A549 (cell line): ENCODE measurements at regions not wholly inside any gene's neighbourhood (a gene's known extent, or its start where the extent isn't known, plus 50 kb on each side); places are given as distances from the start of the nearest gene placed in this dataset.

Source experiments
- ATAC-seq, 2 experiments: fragments of 200-7000 bp in 1 of 2; fragments of >200 bp in 1 of 2; cut with Nextera tagmentation in 1 of 2; cut with Tn5 transposase in 1 of 2; 3 replicates each; pipeline versions ENCODE4 v1.8.0 to v1.9.1; 2018 to 2020; ENCODE audit warnings: mild to moderate bottlenecking in 1 of 2, moderate library complexity in 1 of 2
- CTCF ChIA-PET: fragments of 300-600 bp; sonication (Branson Sonifier 250); formaldehyde crosslinking; extraction: SDS; loops from one replicate; lab custom pipeline; 2021; ENCODE audit warnings: antibody characterized with exemption, inconsistent platforms; lab: Yijun Ruan, JAX
- POLR2A ChIA-PET: fragments of 350-600 bp; formaldehyde crosslinking; extraction: SDS; loops from one replicate; lab custom pipeline; 2021; ENCODE audit warnings: antibody characterized with exemption, inconsistent platforms; lab: Yijun Ruan, JAX
- DNase-seq, 2 experiments: peaks; one replicate each; pipeline versions ENCODE4 v3.0.0 to v3.0.0-alpha.2; 2011 to 2016; ENCODE audit warnings: low read depth in 1 of 2, low spot score in 1 of 2
- FAIRE-seq: peaks from 2 replicates; lab custom pipeline; 2011; peaks lifted over from hg19 to GRCh38; lab: Jason Lieb, UNC
- H3K27ac ChIP-seq, 2 experiments: fragments of >200 bp; sonication (Bioruptor Twin); formaldehyde crosslinking; 3 replicates each; pipeline ENCODE4 v1.5.1; 2016 to 2017
- H3K4me1 ChIP-seq: fragments of >200 bp; sonication (Bioruptor Twin); formaldehyde crosslinking; 3 replicates; pipeline ENCODE4 v1.6.1; 2016
- H3K4me2 ChIP-seq: fragments of >200 bp; sonication (Bioruptor Twin); formaldehyde crosslinking; 3 replicates; pipeline ENCODE4 v1.6.1; 2016
- H3K4me3 ChIP-seq: fragments of >200 bp; sonication (Bioruptor Twin); formaldehyde crosslinking; 3 replicates; pipeline ENCODE4 v1.5.1; 2016
- H3K9me3 ChIP-seq: fragments of >200 bp; sonication (Bioruptor Twin); formaldehyde crosslinking; 3 replicates; pipeline ENCODE4 v1.6.1; 2016
- CBX2 ChIP-seq: fragments of 200-600 bp; sonication (generic); IDR thresholded peaks from 2 replicates; pipeline ENCODE4 v1.6.1; 2016; ENCODE audit warnings: low read depth, mild to moderate bottlenecking, borderline replicate concordance
- CBX8 ChIP-seq: fragments of 200-600 bp; sonication (generic); IDR thresholded peaks from 2 replicates; pipeline ENCODE4 v1.6.1; 2016
- CHD2 ChIP-seq: fragments of 150-350 bp; IDR thresholded peaks from 2 replicates; pipeline ENCODE4 v1.6.1; 2014; ENCODE audit warnings: low read length; ENCODE audit not compliant: partially characterized antibody
- CHD4 ChIP-seq: fragments of 200-600 bp; sonication (generic); IDR thresholded peaks from 2 replicates; pipeline ENCODE4 v1.6.1; 2016; ENCODE audit warnings: antibody characterized with exemption, mild to moderate bottlenecking, borderline replicate concordance
- FOSB ChIP-seq: fragments of 250-450 bp; sonication (Bioruptor Pico); IDR thresholded peaks from 2 replicates; pipeline ENCODE4 v1.5.0; 2020; ENCODE audit warnings: mild to moderate bottlenecking, moderate library complexity
- FOSL2 ChIP-seq, 2 experiments: fragments of 450-650 bp in 1 of 2; fragments of >200 bp in 1 of 2; sonication (Bioruptor Twin) in 1 of 2; formaldehyde crosslinking; IDR thresholded peaks; 2 replicates each; pipeline versions ENCODE4 v1.5.0 to v1.6.1; 2016 to 2020; ENCODE audit warnings: mild to moderate bottlenecking in 1 of 2, moderate library complexity in 1 of 2
- GATA3 ChIP-seq: IDR thresholded peaks from 2 replicates; pipeline ENCODE4 v1.6.1; 2012; ENCODE audit warnings: borderline replicate concordance
- HDAC2 ChIP-seq: fragments of 200-600 bp; sonication (generic); IDR thresholded peaks from 2 replicates; pipeline ENCODE4 v1.6.1; 2016
- HEYL ChIP-seq: fragments of 250-450 bp; sonication (Bioruptor Pico); IDR thresholded peaks from 2 replicates; pipeline ENCODE4 v1.8.0; 2021; ENCODE audit warnings: mild to moderate bottlenecking, moderate library complexity
- HOXA7 ChIP-seq: fragments of 250-450 bp; sonication (Bioruptor Pico); IDR thresholded peaks from 2 replicates; pipeline ENCODE4 v1.5.0; 2020; ENCODE audit warnings: mild to moderate bottlenecking, moderate library complexity
- JUNB ChIP-seq: fragments of >200 bp; sonication (Bioruptor Twin); formaldehyde crosslinking; IDR thresholded peaks from 2 replicates; pipeline ENCODE4 v1.6.1; 2016
- KDM5A ChIP-seq: fragments of 200-600 bp; sonication (generic); IDR thresholded peaks from 2 replicates; pipeline ENCODE4 v1.6.1; 2016; ENCODE audit warnings: antibody characterized with exemption, mild to moderate bottlenecking
- MAZ ChIP-seq: fragments of 150-350 bp; IDR thresholded peaks from 2 replicates; pipeline ENCODE4 v1.6.1; 2014; ENCODE audit warnings: antibody characterized with exemption, low read depth, low read length, borderline replicate concordance
- NR3C1 ChIP-seq: fragments of >200 bp; sonication (Bioruptor Twin); formaldehyde crosslinking; IDR thresholded peaks from 3 replicates; pipeline ENCODE4 v1.6.1; 2017
- POLR2A ChIP-seq: IDR thresholded peaks from 2 replicates; pipeline ENCODE4 v1.6.1; 2012; ENCODE audit warnings: mild to moderate bottlenecking, low read length
- RNF2 ChIP-seq: fragments of 200-600 bp; sonication (generic); IDR thresholded peaks from 2 replicates; pipeline ENCODE4 v1.6.1; 2016; ENCODE audit warnings: low read depth, mild to moderate bottlenecking, antibody characterized with exemption, moderate library complexity, borderline replicate concordance
- SMC3 ChIP-seq: fragments of >200 bp; sonication (Bioruptor Twin); formaldehyde crosslinking; IDR thresholded peaks from 3 replicates; pipeline ENCODE4 v1.6.1; 2018; ENCODE audit warnings: inconsistent platforms
- USF2 ChIP-seq: fragments of 450-650 bp; IDR thresholded peaks from 2 replicates; pipeline ENCODE4 v1.6.1; 2014; ENCODE audit warnings: antibody characterized with exemption
- ZNF302 ChIP-seq: fragments of 250-450 bp; sonication (Bioruptor Pico); IDR thresholded peaks from 2 replicates; pipeline ENCODE4 v1.9.0; 2021; ENCODE audit warnings: inconsistent platforms, mild to moderate bottlenecking, moderate library complexity
- WGBS: methylation state at CpG from one replicate; pipeline ENCODE4 v1.1.6; 2017; ENCODE audit errors: missing lambda C conversion rate; 5-methylcytosine and 5-hydroxymethylcytosine counted together
- TF ChIP-seq, protein P1 (sequence below): IDR thresholded peaks from 2 replicates; pipeline ENCODE4 v1.6.1; 2012
- TF ChIP-seq, protein P2 (sequence below): fragments of 200-600 bp; sonication (generic); IDR thresholded peaks from 2 replicates; pipeline ENCODE4 v1.6.1; 2016; ENCODE audit warnings: antibody characterized with exemption, mild to moderate bottlenecking, moderate library complexity

- TF ChIP-seq RNF2 (no peak), MAZ (no peak), USF2 (no peak), KDM5A (no peak), CBX8 (no peak), JUNB (no peak), HDAC2 (0 out of 2 replicates have a peak, but pooled peaks have one; percentile 22), HOXA7 (CRISPR knock-in tag) (0 out of 2 replicates have a peak, but pooled peaks have one; percentile 5), CBX2 (no peak), FOSL2 (IDR thresholded peaks at IDR 0.05) (no peak), FOSL2 (CRISPR knock-in tag; IDR thresholded peaks at IDR 0.05) (no peak), CHD4 (peak; percentile 13), GATA3 (no peak), FOSB (CRISPR knock-in tag) (no peak), POLR2A (no peak), HEYL (CRISPR knock-in tag) (0 out of 2 replicates have a peak, but pooled peaks have one; percentile 6), NR3C1 (no peak), CHD2 (no peak), ZNF302 (CRISPR knock-in tag) (no peak), SMC3 (no peak)
- TF ChIP-seq, protein P1, sequence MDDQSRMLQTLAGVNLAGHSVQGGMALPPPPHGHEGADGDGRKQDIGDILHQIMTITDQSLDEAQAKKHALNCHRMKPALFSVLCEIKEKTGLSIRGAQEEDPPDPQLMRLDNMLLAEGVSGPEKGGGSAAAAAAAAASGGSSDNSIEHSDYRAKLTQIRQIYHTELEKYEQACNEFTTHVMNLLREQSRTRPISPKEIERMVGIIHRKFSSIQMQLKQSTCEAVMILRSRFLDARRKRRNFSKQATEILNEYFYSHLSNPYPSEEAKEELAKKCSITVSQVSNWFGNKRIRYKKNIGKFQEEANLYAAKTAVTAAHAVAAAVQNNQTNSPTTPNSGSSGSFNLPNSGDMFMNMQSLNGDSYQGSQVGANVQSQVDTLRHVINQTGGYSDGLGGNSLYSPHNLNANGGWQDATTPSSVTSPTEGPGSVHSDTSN: no peak
- TF ChIP-seq, protein P2, sequence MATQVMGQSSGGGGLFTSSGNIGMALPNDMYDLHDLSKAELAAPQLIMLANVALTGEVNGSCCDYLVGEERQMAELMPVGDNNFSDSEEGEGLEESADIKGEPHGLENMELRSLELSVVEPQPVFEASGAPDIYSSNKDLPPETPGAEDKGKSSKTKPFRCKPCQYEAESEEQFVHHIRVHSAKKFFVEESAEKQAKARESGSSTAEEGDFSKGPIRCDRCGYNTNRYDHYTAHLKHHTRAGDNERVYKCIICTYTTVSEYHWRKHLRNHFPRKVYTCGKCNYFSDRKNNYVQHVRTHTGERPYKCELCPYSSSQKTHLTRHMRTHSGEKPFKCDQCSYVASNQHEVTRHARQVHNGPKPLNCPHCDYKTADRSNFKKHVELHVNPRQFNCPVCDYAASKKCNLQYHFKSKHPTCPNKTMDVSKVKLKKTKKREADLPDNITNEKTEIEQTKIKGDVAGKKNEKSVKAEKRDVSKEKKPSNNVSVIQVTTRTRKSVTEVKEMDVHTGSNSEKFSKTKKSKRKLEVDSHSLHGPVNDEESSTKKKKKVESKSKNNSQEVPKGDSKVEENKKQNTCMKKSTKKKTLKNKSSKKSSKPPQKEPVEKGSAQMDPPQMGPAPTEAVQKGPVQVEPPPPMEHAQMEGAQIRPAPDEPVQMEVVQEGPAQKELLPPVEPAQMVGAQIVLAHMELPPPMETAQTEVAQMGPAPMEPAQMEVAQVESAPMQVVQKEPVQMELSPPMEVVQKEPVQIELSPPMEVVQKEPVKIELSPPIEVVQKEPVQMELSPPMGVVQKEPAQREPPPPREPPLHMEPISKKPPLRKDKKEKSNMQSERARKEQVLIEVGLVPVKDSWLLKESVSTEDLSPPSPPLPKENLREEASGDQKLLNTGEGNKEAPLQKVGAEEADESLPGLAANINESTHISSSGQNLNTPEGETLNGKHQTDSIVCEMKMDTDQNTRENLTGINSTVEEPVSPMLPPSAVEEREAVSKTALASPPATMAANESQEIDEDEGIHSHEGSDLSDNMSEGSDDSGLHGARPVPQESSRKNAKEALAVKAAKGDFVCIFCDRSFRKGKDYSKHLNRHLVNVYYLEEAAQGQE: no peak
- TF ChIP-seq, all 56 proteins: peak for 4
- 87% methylated on average over 21 of the region's 21 CpGs for WGBS
- Histone ChIP-seq H3K4me2 (peak overlapping the region; percentile 49), H3K4me3 (no peak overlapping the region), H3K9me3 (0 out of 3 replicates have a peak, but pooled peaks cover 2% of the 10 kb centered on the region), H3K27ac (peak overlapping the region; percentile 96), H3K4me1 (peaks cover 70% of the 10 kb centered on the region)
- ChIA-PET CTCF (interaction anchor here (0.8 to 2.3 kb wide), 9 partner anchors 9 to 28 kb away, joined by 3 to 14 read pairs (median 5); no protein-coding TSS in a partner anchor), POLR2A (interaction anchor here (1.2 to 1.3 kb wide), 3 partner anchors 15 to 103 kb away, joined by 5 to 10 read pairs (median 6); partner anchors contain the start of gene CEBPB)
- DNase-seq (no peak), ATAC-seq (no peak), FAIRE-seq (no peak)
Measured at GRCh38 chr20:50293284-50294139, 102.9 kb downstream of the CEBPB start.
